ENCODE measurements at regions not wholly inside any gene's neighbourhood (a gene's known extent, or its start where the extent isn't known, plus 50 kb on each side); places are given as distances from the start of the nearest gene placed in this dataset.

DNA sequence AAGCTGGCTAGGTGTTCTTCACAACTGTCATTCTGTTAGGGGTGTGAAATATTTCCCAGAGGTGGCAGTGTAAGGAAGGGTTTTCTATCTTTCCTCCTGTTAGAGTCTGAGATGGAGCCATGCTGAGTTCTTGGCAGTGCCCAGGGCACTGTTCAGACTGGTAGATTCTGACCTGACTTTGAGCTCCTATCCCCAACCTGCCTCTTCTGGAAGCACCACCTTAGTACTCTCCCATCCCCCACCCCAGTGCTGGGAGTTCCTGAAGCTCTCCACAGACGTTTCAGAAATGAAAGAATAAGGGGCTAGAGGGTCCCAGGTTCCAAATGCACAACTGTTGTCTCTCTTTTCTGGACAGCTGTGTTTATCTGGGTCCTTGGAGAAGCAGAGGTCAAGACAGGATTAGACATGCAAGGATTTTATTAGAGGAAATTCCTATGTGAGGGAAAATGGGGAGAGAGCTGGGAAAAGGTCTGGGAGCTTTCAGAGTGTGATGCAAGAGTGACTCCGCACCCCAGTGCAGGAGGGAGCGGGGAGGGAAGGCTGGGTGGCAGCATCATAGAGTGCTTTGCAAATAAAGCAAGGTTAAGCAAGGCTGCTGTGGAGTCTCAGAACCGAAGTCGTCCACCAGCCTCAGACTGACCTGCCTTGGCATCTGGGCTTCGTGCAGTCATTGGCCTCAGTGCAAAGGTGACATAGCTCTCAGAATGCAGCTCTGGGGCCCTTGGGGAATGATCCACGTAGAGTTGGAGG lies 75.5 kb downstream of the SLC4A3 start:
- H3K36me3 ChIP-seq (ENCODE audit: insufficient read depth, low read length), result no peaks in the 10 kb centered on the region
- peaks cover 6 to 18% of the 10 kb centered on the region in 2 experiments for H3K27me3 ChIP-seq (ENCODE audit: control insufficient read depth in 1 of 2, insufficient read depth in 2 of 2, low read length in 2 of 2)
- TF ChIP-seq, protein P1, sequence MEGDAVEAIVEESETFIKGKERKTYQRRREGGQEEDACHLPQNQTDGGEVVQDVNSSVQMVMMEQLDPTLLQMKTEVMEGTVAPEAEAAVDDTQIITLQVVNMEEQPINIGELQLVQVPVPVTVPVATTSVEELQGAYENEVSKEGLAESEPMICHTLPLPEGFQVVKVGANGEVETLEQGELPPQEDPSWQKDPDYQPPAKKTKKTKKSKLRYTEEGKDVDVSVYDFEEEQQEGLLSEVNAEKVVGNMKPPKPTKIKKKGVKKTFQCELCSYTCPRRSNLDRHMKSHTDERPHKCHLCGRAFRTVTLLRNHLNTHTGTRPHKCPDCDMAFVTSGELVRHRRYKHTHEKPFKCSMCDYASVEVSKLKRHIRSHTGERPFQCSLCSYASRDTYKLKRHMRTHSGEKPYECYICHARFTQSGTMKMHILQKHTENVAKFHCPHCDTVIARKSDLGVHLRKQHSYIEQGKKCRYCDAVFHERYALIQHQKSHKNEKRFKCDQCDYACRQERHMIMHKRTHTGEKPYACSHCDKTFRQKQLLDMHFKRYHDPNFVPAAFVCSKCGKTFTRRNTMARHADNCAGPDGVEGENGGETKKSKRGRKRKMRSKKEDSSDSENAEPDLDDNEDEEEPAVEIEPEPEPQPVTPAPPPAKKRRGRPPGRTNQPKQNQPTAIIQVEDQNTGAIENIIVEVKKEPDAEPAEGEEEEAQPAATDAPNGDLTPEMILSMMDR (IDR thresholded peaks at IDR 0.05), result no peak
- CTCF ChIA-PET, result no interaction called here
- H3K9me3 ChIP-seq (ENCODE audit: control insufficient read depth in 1 of 2, insufficient read depth in 1 of 2, low read length in 2 of 2), result no peaks in the 10 kb centered on the region
- no peaks in the 10 kb centered on the region for H3K4me1 ChIP-seq (ENCODE audit: insufficient read depth, low read length)
- Mint-ChIP-seq H3K9me3 (no peaks in the 10 kb centered on the region), H3K4me3 (no peak overlapping the region), H3K27ac (no peak overlapping the region), H3K4me1 (ENCODE audit: low read depth) (no peaks in the 10 kb centered on the region), H3K27me3 (peaks cover 56% of the 10 kb centered on the region), H3K36me3 (ENCODE audit: low read depth) (no peaks in the 10 kb centered on the region)
- intact Hi-C loops (cut with DNase I, micrococcal nuclease), result no loop called here
- H3K4me3 ChIP-seq (ENCODE audit: low read length), result no peak overlapping the region
- POLR2A ChIA-PET, result no interaction called here
- DNase-seq, result no peak
- no peak overlapping the region for H3K27ac ChIP-seq (ENCODE audit: low read depth in 1 of 2, low read length in 2 of 2)
- ATAC-seq (ENCODE audit: poor library complexity), result no peak

DNA sequence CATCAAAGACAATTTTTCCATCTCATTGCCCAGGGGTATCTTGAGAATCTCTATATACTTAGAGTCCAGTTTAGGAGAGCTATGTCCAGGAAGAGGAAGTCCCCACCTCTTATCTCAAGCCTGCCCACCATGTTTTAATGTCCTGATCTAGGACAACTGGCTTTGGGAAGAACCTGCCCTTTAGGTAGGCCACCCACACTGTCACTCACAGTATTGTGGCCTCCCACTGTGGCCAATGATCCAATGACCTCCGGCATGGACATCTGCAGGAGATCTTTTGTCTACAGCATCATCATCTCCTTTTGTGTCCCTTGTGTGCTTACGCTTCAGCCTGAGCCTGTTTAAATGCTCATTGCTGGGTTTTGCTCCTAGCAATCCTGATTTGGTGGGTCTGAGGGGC lies 77.4 kb downstream of the SLC4A3 start:
- TF ChIP-seq, protein P1 (IDR thresholded peaks at IDR 0.05), result no peak
- Mint-ChIP-seq H3K27ac (no peak overlapping the region), H3K4me1 (ENCODE audit: low read depth) (no peaks in the 10 kb centered on the region), H3K4me3 (no peak overlapping the region), H3K36me3 (ENCODE audit: low read depth) (no peaks in the 10 kb centered on the region), H3K9me3 (no peaks in the 10 kb centered on the region), H3K27me3 (peaks cover 46% of the 10 kb centered on the region)
- H3K4me1 ChIP-seq (ENCODE audit: insufficient read depth, low read length), result no peaks in the 10 kb centered on the region
- H3K9me3 ChIP-seq (ENCODE audit: control insufficient read depth in 1 of 2, insufficient read depth in 1 of 2, low read length in 2 of 2), result no peaks in the 10 kb centered on the region
- no peak overlapping the region for H3K27ac ChIP-seq (ENCODE audit: low read depth in 1 of 2, low read length in 2 of 2)
- ATAC-seq (ENCODE audit: poor library complexity) (no peak), DNase-seq (no peak)
- H3K36me3 ChIP-seq (ENCODE audit: insufficient read depth, low read length), result no peaks in the 10 kb centered on the region
- ChIA-PET POLR2A (no interaction called here), CTCF (no interaction called here)
- intact Hi-C loops (cut with DNase I, micrococcal nuclease), result no loop called here
- H3K27me3 ChIP-seq (ENCODE audit: control insufficient read depth in 1 of 2, insufficient read depth in 2 of 2, low read length in 2 of 2), result peaks cover 6 to 15% of the 10 kb centered on the region in 2 experiments
- H3K4me3 ChIP-seq (ENCODE audit: low read length), result no peak overlapping the region

DNA sequence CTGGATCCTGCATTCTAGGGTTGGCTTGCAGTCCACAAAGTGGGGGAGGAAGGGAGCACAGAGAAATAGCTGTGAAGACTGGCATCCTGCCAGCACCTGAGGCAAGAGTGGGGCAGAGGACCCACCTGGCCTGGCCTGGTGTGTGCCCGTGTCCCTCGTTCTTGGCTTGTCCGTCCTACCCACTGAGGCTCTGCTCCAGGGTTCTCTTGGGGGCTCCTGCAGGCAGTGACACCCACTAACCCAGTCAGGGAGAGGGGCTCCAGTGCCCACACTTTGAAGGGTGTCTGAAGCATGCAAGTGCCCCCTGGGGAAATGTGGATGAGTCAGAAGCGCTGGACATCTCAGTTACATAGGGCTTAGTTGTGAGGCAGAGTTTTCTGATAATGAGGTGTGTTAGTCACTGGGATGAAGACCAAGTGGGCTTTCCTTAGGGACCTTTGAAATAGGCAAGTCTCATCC lies 79.4 kb downstream of the SLC4A3 start:
- no peaks in the 10 kb centered on the region for H3K4me1 ChIP-seq (ENCODE audit: insufficient read depth, low read length)
- H3K27ac ChIP-seq (ENCODE audit: low read depth in 1 of 2, low read length in 2 of 2), result no peak overlapping the region
- ChIA-PET CTCF (no interaction called here), POLR2A (no interaction called here)
- H3K27ac Mint-ChIP-seq, result no peak overlapping the region
- H3K9me3 Mint-ChIP-seq, result no peaks in the 10 kb centered on the region
- intact Hi-C loops (cut with DNase I, micrococcal nuclease), result no loop called here
- no peak overlapping the region for H3K4me3 Mint-ChIP-seq
- no peaks in the 10 kb centered on the region for H3K4me1 Mint-ChIP-seq (ENCODE audit: low read depth)
- DNase-seq (no peak), ATAC-seq (ENCODE audit: poor library complexity) (no peak)
- H3K27me3 Mint-ChIP-seq, result peaks cover 43% of the 10 kb centered on the region
- TF ChIP-seq, protein P1 (IDR thresholded peaks at IDR 0.05), result no peak
- no peaks in the 10 kb centered on the region for H3K36me3 ChIP-seq (ENCODE audit: insufficient read depth, low read length)
- H3K4me3 ChIP-seq (ENCODE audit: low read length), result no peak overlapping the region
- H3K27me3 ChIP-seq (ENCODE audit: control insufficient read depth in 1 of 2, insufficient read depth in 2 of 2, low read length in 2 of 2), result peaks cover 9 to 15% of the 10 kb centered on the region in 2 experiments
- H3K9me3 ChIP-seq (ENCODE audit: control insufficient read depth in 1 of 2, insufficient read depth in 1 of 2, low read length in 2 of 2), result peaks cover 0 to under 1% of the 10 kb centered on the region in 2 experiments
- H3K36me3 Mint-ChIP-seq (ENCODE audit: low read depth), result no peaks in the 10 kb centered on the region
